ENCODE measurements at regions not wholly inside any gene's neighbourhood (a gene's known extent, or its start where the extent isn't known, plus 50 kb on each side); places are given as distances from the start of the nearest gene placed in this dataset.

- TF ChIP-seq YY1 (IDR thresholded peaks at IDR 0.05; ENCODE audit: insufficient read depth, insufficient read length) (no peak), SUZ12 (IDR thresholded peaks at IDR 0.05; ENCODE audit: extremely low read depth, insufficient read depth, insufficient read length) (no peak), ZNF274 (IDR thresholded peaks at IDR 0.05; ENCODE audit: low read depth, low read length) (no peak)
Measured at GRCh38 chr4:123674762-123675465, 278.3 kb downstream of the SPRY1 start.

All from NT2/D1 (cell line).